ENCODE measurements at regions not wholly inside any gene's neighbourhood (a gene's known extent, or its start where the extent isn't known, plus 50 kb on each side); places are given as distances from the start of the nearest gene placed in this dataset.

DNA sequence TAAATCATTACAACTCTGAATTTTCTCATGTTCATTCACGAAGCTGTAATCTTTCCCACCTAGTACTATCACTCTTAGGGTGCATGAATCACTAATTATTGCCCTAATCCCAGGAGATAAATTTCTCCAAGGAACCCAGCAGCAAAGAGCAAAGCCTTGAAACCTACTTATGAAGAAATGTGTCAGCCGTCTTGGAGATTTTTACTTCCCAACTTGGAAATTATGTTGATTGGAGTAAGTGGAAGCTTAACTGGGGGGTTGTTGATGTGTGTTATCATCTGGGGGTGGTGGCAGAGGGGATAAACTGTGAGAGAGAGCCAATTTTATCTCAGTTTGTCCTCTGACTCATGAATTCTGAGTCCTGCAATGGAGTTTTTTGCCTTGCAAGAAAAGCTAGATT, 440.5 kb upstream of the WWC1 start:
- dilution Hi-C loops (cut with MboI; ENCODE audit: extremely low pct_ligation_motif_present, low sequenced_read_pairs) = no loop called here
- TF ChIP-seq, protein P1, sequence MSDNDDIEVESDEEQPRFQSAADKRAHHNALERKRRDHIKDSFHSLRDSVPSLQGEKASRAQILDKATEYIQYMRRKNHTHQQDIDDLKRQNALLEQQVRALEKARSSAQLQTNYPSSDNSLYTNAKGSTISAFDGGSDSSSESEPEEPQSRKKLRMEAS (IDR thresholded peaks at IDR 0.05; ENCODE audit: insufficient read depth, insufficient read length) = no peak
- no peak for TF ChIP-seq POLR2A (IDR thresholded peaks at IDR 0.05; ENCODE audit: low read depth, low read length)
- TF ChIP-seq EZH2 (IDR thresholded peaks at IDR 0.05; ENCODE audit: borderline replicate concordance, low read depth, low read length, severe bottlenecking) = no peak
- no peak for TF ChIP-seq GATA2 (IDR thresholded peaks at IDR 0.05; ENCODE audit: insufficient read depth, insufficient read length, low read depth, low read length)
- TF ChIP-seq, protein P2, sequence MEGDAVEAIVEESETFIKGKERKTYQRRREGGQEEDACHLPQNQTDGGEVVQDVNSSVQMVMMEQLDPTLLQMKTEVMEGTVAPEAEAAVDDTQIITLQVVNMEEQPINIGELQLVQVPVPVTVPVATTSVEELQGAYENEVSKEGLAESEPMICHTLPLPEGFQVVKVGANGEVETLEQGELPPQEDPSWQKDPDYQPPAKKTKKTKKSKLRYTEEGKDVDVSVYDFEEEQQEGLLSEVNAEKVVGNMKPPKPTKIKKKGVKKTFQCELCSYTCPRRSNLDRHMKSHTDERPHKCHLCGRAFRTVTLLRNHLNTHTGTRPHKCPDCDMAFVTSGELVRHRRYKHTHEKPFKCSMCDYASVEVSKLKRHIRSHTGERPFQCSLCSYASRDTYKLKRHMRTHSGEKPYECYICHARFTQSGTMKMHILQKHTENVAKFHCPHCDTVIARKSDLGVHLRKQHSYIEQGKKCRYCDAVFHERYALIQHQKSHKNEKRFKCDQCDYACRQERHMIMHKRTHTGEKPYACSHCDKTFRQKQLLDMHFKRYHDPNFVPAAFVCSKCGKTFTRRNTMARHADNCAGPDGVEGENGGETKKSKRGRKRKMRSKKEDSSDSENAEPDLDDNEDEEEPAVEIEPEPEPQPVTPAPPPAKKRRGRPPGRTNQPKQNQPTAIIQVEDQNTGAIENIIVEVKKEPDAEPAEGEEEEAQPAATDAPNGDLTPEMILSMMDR (IDR thresholded peaks at IDR 0.05; ENCODE audit: extremely low read depth in 1 of 2, insufficient read depth in 1 of 2, low read depth in 1 of 2, low read length in 2 of 2) = no peak
- TF ChIP-seq POLR2AphosphoS5 (IDR thresholded peaks at IDR 0.05; ENCODE audit: insufficient read depth, low read depth, low read length) = no peak
- TF ChIP-seq FOS (IDR thresholded peaks at IDR 0.05; ENCODE audit: borderline replicate concordance, insufficient read depth, low read length) = no peak
- no peak for TF ChIP-seq MYC (IDR thresholded peaks at IDR 0.05; ENCODE audit: low read depth, low read length)
- no peak for TF ChIP-seq JUN (IDR thresholded peaks at IDR 0.05; ENCODE audit: borderline replicate concordance, insufficient read depth, insufficient read length, low read depth)
- intact Hi-C loops (cut with micrococcal nuclease) = no loop called here
- H3K36me3 ChIP-seq (ENCODE audit: control insufficient read depth in 2 of 2, extremely low read depth in 1 of 2, insufficient read depth in 2 of 2, low read length in 2 of 2) = no peaks in the 10 kb centered on the region
- no peak overlapping the region for H2AFZ ChIP-seq (ENCODE audit: low read depth, low read length)
- H3K79me2 ChIP-seq (ENCODE audit: control insufficient read depth, insufficient read depth, low read length) = no peaks in the 10 kb centered on the region
- H3K9me1 ChIP-seq (replicated peaks; ENCODE audit: control insufficient read depth, extremely low read depth, insufficient read depth, low read length) = no peaks in the 10 kb centered on the region
- H3K4me3 ChIP-seq (replicated peaks in 1 of 3; ENCODE audit: insufficient read depth in 1 of 3, low read depth in 1 of 3, low read length in 3 of 3) = no peak overlapping the region
- DNase-seq (ENCODE audit: low read depth, low spot score) = no peak
- no peak overlapping the region for H3K27ac ChIP-seq (ENCODE audit: insufficient read depth, low read depth, low read length)
- H3K9ac ChIP-seq (replicated peaks; ENCODE audit: extremely low read depth, insufficient read depth, low read length) = no peak overlapping the region
- H4K20me1 ChIP-seq (replicated peaks; ENCODE audit: control insufficient read depth, extremely low read depth, insufficient read depth, low read length) = no peaks in the 10 kb centered on the region
- no TSS peak for BruUV-seq (replicated peaks)
- no peaks in the 10 kb centered on the region for H3K4me1 ChIP-seq (ENCODE audit: control insufficient read depth, extremely low read depth, insufficient read depth, low read length)
- H3K27me3 ChIP-seq (ENCODE audit: control insufficient read depth in 2 of 2, insufficient read depth in 2 of 2, low read length in 2 of 2) = no peaks in the 10 kb centered on the region
- POLR2A ChIA-PET = no interaction called here
- no peak overlapping the region for H3K4me2 ChIP-seq (ENCODE audit: insufficient read depth, low read length)
- peaks cover 4% of the 10 kb centered on the region for H3K9me3 ChIP-seq (replicated peaks; ENCODE audit: control insufficient read depth, insufficient read depth, low read length)
- no peak for FAIRE-seq
- CTCF ChIA-PET = interaction anchor here (0.6 kb wide), 1 partner anchor 239 kb away, joined by 3 read pairs; no protein-coding TSS in a partner anchor

All from endothelial cell of umbilical vein (primary cell).